ENCODE measurements at regions not wholly inside any gene's neighbourhood (a gene's known extent, or its start where the extent isn't known, plus 50 kb on each side); places are given as distances from the start of the nearest gene placed in this dataset.

DNA sequence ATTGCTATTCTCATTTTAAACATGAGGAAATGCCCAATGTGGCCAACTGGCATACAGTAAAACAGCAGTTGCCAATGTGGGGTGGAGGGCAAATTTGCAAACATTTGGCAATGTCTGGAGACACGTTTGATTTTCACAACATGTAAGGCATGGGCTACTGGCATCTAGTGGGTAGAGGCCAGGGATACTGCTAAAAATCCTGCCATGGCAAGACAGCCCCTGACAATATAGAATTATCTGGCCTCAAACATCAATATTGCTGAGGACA is 168.6 kb downstream of the KCNE4 start:
- Mint-ChIP-seq H3K27ac (no peak overlapping the region), H3K9me3 (no peaks in the 10 kb centered on the region), H3K4me1 (ENCODE audit: low read depth) (no peaks in the 10 kb centered on the region), H3K36me3 (ENCODE audit: low read depth) (no peaks in the 10 kb centered on the region), H3K27me3 (no peaks in the 10 kb centered on the region), H3K4me3 (no peak overlapping the region)
- no peak overlapping the region for H3K27ac ChIP-seq (ENCODE audit: low read depth in 1 of 2, low read length in 2 of 2)
- ChIA-PET POLR2A (no interaction called here), CTCF (no interaction called here)
- TF ChIP-seq, protein P1, sequence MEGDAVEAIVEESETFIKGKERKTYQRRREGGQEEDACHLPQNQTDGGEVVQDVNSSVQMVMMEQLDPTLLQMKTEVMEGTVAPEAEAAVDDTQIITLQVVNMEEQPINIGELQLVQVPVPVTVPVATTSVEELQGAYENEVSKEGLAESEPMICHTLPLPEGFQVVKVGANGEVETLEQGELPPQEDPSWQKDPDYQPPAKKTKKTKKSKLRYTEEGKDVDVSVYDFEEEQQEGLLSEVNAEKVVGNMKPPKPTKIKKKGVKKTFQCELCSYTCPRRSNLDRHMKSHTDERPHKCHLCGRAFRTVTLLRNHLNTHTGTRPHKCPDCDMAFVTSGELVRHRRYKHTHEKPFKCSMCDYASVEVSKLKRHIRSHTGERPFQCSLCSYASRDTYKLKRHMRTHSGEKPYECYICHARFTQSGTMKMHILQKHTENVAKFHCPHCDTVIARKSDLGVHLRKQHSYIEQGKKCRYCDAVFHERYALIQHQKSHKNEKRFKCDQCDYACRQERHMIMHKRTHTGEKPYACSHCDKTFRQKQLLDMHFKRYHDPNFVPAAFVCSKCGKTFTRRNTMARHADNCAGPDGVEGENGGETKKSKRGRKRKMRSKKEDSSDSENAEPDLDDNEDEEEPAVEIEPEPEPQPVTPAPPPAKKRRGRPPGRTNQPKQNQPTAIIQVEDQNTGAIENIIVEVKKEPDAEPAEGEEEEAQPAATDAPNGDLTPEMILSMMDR (IDR thresholded peaks at IDR 0.05) = no peak
- DNase-seq (no peak), ATAC-seq (ENCODE audit: poor library complexity) (no peak)
- no peak overlapping the region for H3K4me3 ChIP-seq (ENCODE audit: low read length)
- intact Hi-C loops (cut with DNase I, micrococcal nuclease) = no loop called here
- no peaks in the 10 kb centered on the region for H3K27me3 ChIP-seq (ENCODE audit: control insufficient read depth in 1 of 2, insufficient read depth in 2 of 2, low read length in 2 of 2)
- H3K9me3 ChIP-seq (ENCODE audit: control insufficient read depth in 1 of 2, insufficient read depth in 1 of 2, low read length in 2 of 2) = no peaks in the 10 kb centered on the region
- no peaks in the 10 kb centered on the region for H3K36me3 ChIP-seq (ENCODE audit: insufficient read depth, low read length)
- no peaks in the 10 kb centered on the region for H3K4me1 ChIP-seq (ENCODE audit: insufficient read depth, low read length)

DNA sequence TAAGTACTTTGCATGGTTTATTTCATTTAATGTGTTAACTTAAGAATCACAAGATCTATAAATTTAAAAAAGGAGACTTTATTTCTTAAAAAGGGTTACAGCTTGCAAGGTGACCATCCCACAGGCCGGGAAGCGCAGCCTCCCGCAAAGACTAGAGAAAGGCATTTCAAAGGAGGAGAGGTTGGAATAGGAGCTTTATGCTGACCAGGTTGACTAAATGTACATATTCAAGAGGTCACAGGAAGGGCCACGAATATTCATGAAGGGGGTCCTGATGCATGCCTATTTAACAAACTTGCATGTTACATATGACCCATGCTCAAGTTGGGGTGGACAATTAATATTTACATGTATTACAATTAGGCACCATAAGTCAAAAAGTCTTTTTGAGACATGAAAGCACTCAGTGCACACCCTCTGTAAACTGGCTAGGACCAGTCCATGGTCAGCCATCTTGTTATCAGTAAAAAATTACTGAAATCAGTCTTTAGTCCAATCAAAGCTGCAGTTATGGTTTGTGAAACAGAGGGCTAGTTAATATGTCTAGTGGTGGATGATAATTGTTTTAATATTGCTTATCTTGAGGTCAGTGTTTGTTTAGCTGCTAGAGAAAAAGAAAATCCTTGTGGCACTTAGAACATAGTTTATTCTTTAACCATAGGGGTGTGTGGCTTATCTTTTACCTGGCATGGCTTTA is 169.3 kb downstream of the KCNE4 start:
- intact Hi-C loops (cut with DNase I, micrococcal nuclease) = no loop called here
- no peak overlapping the region for H3K4me3 ChIP-seq (ENCODE audit: low read length)
- Mint-ChIP-seq H3K27ac (no peak overlapping the region), H3K4me3 (no peak overlapping the region), H3K36me3 (ENCODE audit: low read depth) (no peaks in the 10 kb centered on the region), H3K9me3 (peaks cover 2% of the 10 kb centered on the region), H3K4me1 (ENCODE audit: low read depth) (no peaks in the 10 kb centered on the region), H3K27me3 (no peaks in the 10 kb centered on the region)
- H3K9me3 ChIP-seq (ENCODE audit: control insufficient read depth in 1 of 2, insufficient read depth in 1 of 2, low read length in 2 of 2) = no peaks in the 10 kb centered on the region
- H3K4me1 ChIP-seq (ENCODE audit: insufficient read depth, low read length) = no peaks in the 10 kb centered on the region
- DNase-seq = no peak
- CTCF ChIA-PET = no interaction called here
- no peaks in the 10 kb centered on the region for H3K36me3 ChIP-seq (ENCODE audit: insufficient read depth, low read length)
- POLR2A ChIA-PET = no interaction called here
- H3K27me3 ChIP-seq (ENCODE audit: control insufficient read depth in 1 of 2, insufficient read depth in 2 of 2, low read length in 2 of 2) = no peaks in the 10 kb centered on the region
- no peak for ATAC-seq (ENCODE audit: poor library complexity)
- TF ChIP-seq, protein P1 (IDR thresholded peaks at IDR 0.05) = no peak
- no peak overlapping the region for H3K27ac ChIP-seq (ENCODE audit: low read depth in 1 of 2, low read length in 2 of 2)

DNA sequence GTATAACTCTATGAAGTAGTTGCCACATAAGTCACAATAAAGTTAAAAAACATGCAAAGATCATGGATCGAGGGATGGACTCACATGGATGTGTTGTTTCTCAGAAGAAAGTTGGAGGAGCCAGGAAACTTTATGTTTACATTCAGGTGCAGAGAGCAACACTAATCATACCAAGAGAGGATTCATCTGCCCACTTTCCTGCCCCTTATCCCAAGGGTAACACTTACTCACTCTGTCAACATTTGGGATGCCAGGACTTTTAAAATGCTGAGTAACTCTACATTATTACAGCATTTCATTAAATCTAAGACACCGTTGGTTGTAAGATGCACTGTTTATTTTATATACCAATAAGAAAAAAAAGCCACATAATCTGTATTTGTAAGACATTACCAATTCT is 170.4 kb downstream of the KCNE4 start:
- no peak overlapping the region for H3K27ac ChIP-seq (ENCODE audit: low read depth in 1 of 2, low read length in 2 of 2)
- POLR2A ChIA-PET = no interaction called here
- H3K36me3 Mint-ChIP-seq (ENCODE audit: low read depth) = no peaks in the 10 kb centered on the region

More for the DNA sequence above, 170.4 kb downstream of the KCNE4 start:
- CTCF ChIA-PET = no interaction called here
- Mint-ChIP-seq H3K27me3 (no peaks in the 10 kb centered on the region), H3K9me3 (peaks cover 4% of the 10 kb centered on the region), H3K4me3 (no peak overlapping the region), H3K27ac (no peak overlapping the region), H3K4me1 (ENCODE audit: low read depth) (no peaks in the 10 kb centered on the region)
- Histone ChIP-seq H3K4me3 (ENCODE audit: low read length) (no peak overlapping the region), H3K4me1 (ENCODE audit: insufficient read depth, low read length) (no peaks in the 10 kb centered on the region), H3K27me3 (ENCODE audit: control insufficient read depth in 1 of 2, insufficient read depth in 2 of 2, low read length in 2 of 2) (no peaks in the 10 kb centered on the region), H3K9me3 (ENCODE audit: control insufficient read depth in 1 of 2, insufficient read depth in 1 of 2, low read length in 2 of 2) (no peaks in the 10 kb centered on the region), H3K36me3 (ENCODE audit: insufficient read depth, low read length) (no peaks in the 10 kb centered on the region)
- DNase-seq = no peak
- no peak for ATAC-seq (ENCODE audit: poor library complexity)
- intact Hi-C loops (cut with DNase I, micrococcal nuclease) = no loop called here
- TF ChIP-seq, protein P1 (IDR thresholded peaks at IDR 0.05) = no peak

All from CD4-positive, alpha-beta T cell (primary cell).